ENCODE measurements at regions not wholly inside any gene's neighbourhood (a gene's known extent, or its start where the extent isn't known, plus 50 kb on each side); places are given as distances from the start of the nearest gene placed in this dataset.

- no peak for TF ChIP-seq POLR2A (IDR thresholded peaks at IDR 0.05; ENCODE audit: low read length)
- TF ChIP-seq GATA1 (IDR thresholded peaks at IDR 0.05; ENCODE audit: low read depth, low read length), result no peak
Observed at GRCh38 chr20:50254466-50255079, 63.9 kb downstream of the CEBPB start.
